ENCODE measurements at regions not wholly inside any gene's neighbourhood (a gene's known extent, or its start where the extent isn't known, plus 50 kb on each side); places are given as distances from the start of the nearest gene placed in this dataset.

- H3K9me3 Mint-ChIP-seq = peaks cover 0 to 6% (median 0%) of the 10 kb centered on the region in 11 donors
- no peak overlapping the region for H3K27ac ChIP-seq (ENCODE audit: low read depth, low read length)
Observed at GRCh38 chr2:215742021-215742420, 271.3 kb downstream of the MREG start.

DNA sequence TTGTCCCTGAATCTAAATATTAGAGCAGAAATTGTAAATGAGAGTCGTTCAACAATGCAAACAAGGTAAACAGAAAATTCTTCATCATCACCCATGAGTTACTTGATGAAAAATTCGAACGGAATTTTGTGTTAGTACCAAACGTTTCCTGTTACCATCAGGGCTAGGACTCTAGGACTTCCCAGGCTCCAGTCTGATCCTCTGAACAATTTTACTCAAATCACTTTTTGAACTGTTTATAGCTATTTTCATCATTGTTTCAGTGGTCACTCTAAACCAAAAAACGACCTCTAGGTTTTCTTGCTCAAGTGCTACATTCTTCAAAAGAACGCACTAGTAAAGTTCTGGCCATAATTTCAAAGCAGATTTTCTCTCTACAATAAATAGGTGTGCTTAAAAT, 273.3 kb downstream of the MREG start:
- POLR2A ChIA-PET = no interaction called here
- intact Hi-C loops (cut with micrococcal nuclease) = no loop called here
- H3K27me3 Mint-ChIP-seq = peaks cover 2 to 17% (median 6%) of the 10 kb centered on the region in 5 donors
- no peak for DNase-seq
- no peak overlapping the region for H3K4me3 ChIP-seq (ENCODE audit: low read length)
- no peaks in the 10 kb centered on the region for H3K4me1 ChIP-seq (ENCODE audit: control insufficient read depth in 2 of 2, insufficient read depth in 2 of 2, low read length in 2 of 2)
- H3K9me3 Mint-ChIP-seq = peaks cover 0 to 6% (median 0%) of the 10 kb centered on the region in 11 donors
- peaks cover 0 to 3% (median 0%) of the 10 kb centered on the region in 7 donors for H3K4me1 Mint-ChIP-seq
- H3K36me3 Mint-ChIP-seq = peaks cover 0 to 3% (median 0%) of the 10 kb centered on the region in 5 donors
- no peaks in the 10 kb centered on the region for H3K27me3 ChIP-seq (ENCODE audit: control insufficient read depth in 2 of 2, insufficient read depth in 2 of 2, low read length in 2 of 2)
- no peak overlapping the region for H3K4me3 Mint-ChIP-seq
- no peak for ATAC-seq
- no peak overlapping the region for H3K27ac Mint-ChIP-seq
- H3K9me3 ChIP-seq (ENCODE audit: control insufficient read depth in 2 of 3, low read length in 3 of 3) = no peaks in the 10 kb centered on the region
- H3K27ac ChIP-seq (ENCODE audit: low read depth, low read length) = no peak overlapping the region
- no peaks in the 10 kb centered on the region for H3K36me3 ChIP-seq (ENCODE audit: control insufficient read depth in 2 of 3, insufficient read depth in 3 of 3, low read length in 3 of 3)
- CTCF ChIA-PET = interaction anchor here (0.6 kb wide), 1 partner anchor 7 kb away, joined by 3 read pairs; no protein-coding TSS in a partner anchor

More at GRCh38 chr2:215742021-215742420, 271.3 kb downstream of the MREG start:
- no peaks in the 10 kb centered on the region for H3K4me1 ChIP-seq (ENCODE audit: control insufficient read depth in 2 of 2, insufficient read depth in 2 of 2, low read length in 2 of 2)
- ATAC-seq (no peak), DNase-seq (no peak)
- no peaks in the 10 kb centered on the region for H3K36me3 ChIP-seq (ENCODE audit: control insufficient read depth in 2 of 3, insufficient read depth in 3 of 3, low read length in 3 of 3)
- intact Hi-C loops (cut with micrococcal nuclease) = no loop called here
- no peaks in the 10 kb centered on the region for H3K27me3 ChIP-seq (ENCODE audit: control insufficient read depth in 2 of 2, insufficient read depth in 2 of 2, low read length in 2 of 2)
- H3K4me3 ChIP-seq (ENCODE audit: low read length) = no peak overlapping the region
- ChIA-PET POLR2A (interaction anchor here (1.1 kb wide), 1 partner anchor 9 kb away, joined by 4 read pairs; no protein-coding TSS in a partner anchor), CTCF (no interaction called here)
- Mint-ChIP-seq H3K36me3 (peaks cover 0 to 3% (median 0%) of the 10 kb centered on the region in 5 donors), H3K4me3 (no peak overlapping the region), H3K4me1 (peaks cover 0 to 7% (median 0%) of the 10 kb centered on the region in 7 donors), H3K27ac (no peak overlapping the region), H3K27me3 (peaks cover 2 to 17% (median 6%) of the 10 kb centered on the region in 5 donors)
- no peaks in the 10 kb centered on the region for H3K9me3 ChIP-seq (ENCODE audit: control insufficient read depth in 2 of 3, low read length in 3 of 3)

DNA sequence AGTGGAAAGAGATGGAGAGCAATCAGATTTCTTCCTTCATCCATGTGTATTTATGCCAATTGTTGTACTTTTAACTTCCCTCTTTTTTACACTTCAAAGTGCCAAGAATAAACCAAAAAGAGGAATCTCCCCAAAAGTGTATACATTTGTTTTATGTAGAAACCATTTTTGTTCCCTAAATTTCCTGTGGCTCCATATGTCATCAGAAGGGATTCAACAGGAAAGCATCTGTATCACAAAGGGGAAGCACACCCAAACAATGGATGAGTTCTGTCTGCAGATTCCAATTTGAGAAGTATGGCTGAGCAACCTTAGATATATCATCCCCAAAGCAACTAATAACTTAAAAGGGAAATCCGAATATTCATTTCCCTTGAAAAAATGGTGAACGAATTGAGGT, 275.0 kb downstream of the MREG start:
- Mint-ChIP-seq H3K27ac (no peak overlapping the region), H3K27me3 (peaks cover 2 to 17% (median 6%) of the 10 kb centered on the region in 5 donors), H3K36me3 (peaks cover 0 to 3% (median 0%) of the 10 kb centered on the region in 5 donors), H3K4me3 (no peak overlapping the region), H3K4me1 (peaks cover 0 to 2% (median 0%) of the 10 kb centered on the region in 7 donors), H3K9me3 (peaks cover 0 to 8% (median 0%) of the 10 kb centered on the region in 11 donors)
- Histone ChIP-seq H3K9me3 (ENCODE audit: control insufficient read depth in 2 of 3, low read length in 3 of 3) (no peaks in the 10 kb centered on the region), H3K27me3 (ENCODE audit: control insufficient read depth in 2 of 2, insufficient read depth in 2 of 2, low read length in 2 of 2) (no peaks in the 10 kb centered on the region), H3K4me3 (ENCODE audit: low read length) (no peak overlapping the region), H3K36me3 (ENCODE audit: control insufficient read depth in 2 of 3, insufficient read depth in 3 of 3, low read length in 3 of 3) (no peaks in the 10 kb centered on the region), H3K27ac (ENCODE audit: low read depth, low read length) (no peak overlapping the region), H3K4me1 (ENCODE audit: control insufficient read depth in 2 of 2, insufficient read depth in 2 of 2, low read length in 2 of 2) (no peaks in the 10 kb centered on the region)
- intact Hi-C loops (cut with micrococcal nuclease) = no loop called here
- CTCF ChIA-PET = no interaction called here
- ATAC-seq (no peak), DNase-seq (no peak)
- POLR2A ChIA-PET = no interaction called here

- Histone ChIP-seq H3K9me3 (ENCODE audit: control insufficient read depth in 2 of 3, low read length in 3 of 3) (no peaks in the 10 kb centered on the region), H3K36me3 (ENCODE audit: control insufficient read depth in 2 of 3, insufficient read depth in 3 of 3, low read length in 3 of 3) (no peaks in the 10 kb centered on the region), H3K27ac (ENCODE audit: low read depth, low read length) (no peak overlapping the region), H3K4me3 (ENCODE audit: low read length) (no peak overlapping the region), H3K4me1 (ENCODE audit: control insufficient read depth in 2 of 2, insufficient read depth in 2 of 2, low read length in 2 of 2) (no peaks in the 10 kb centered on the region), H3K27me3 (ENCODE audit: control insufficient read depth in 2 of 2, insufficient read depth in 2 of 2, low read length in 2 of 2) (no peaks in the 10 kb centered on the region)
- Mint-ChIP-seq H3K27me3 (peaks cover 2 to 17% (median 6%) of the 10 kb centered on the region in 5 donors), H3K27ac (no peak overlapping the region), H3K4me3 (no peak overlapping the region), H3K36me3 (peaks cover 0 to 5% (median 0%) of the 10 kb centered on the region in 5 donors), H3K9me3 (peaks cover 0 to 8% (median 0%) of the 10 kb centered on the region in 11 donors), H3K4me1 (no peaks in the 10 kb centered on the region)
- no peak for DNase-seq
- CTCF ChIA-PET = no interaction called here
- intact Hi-C loops (cut with micrococcal nuclease) = no loop called here
- POLR2A ChIA-PET = no interaction called here
- ATAC-seq = no peak
Observed at GRCh38 chr2:215737477-215737876, 275.9 kb downstream of the MREG start.

GRCh38 chr2:215736653-215737290, 276.6 kb downstream of the MREG start:
- H3K4me3 Mint-ChIP-seq = no peak overlapping the region
- ATAC-seq = no peak
- POLR2A ChIA-PET = no interaction called here

DNA sequence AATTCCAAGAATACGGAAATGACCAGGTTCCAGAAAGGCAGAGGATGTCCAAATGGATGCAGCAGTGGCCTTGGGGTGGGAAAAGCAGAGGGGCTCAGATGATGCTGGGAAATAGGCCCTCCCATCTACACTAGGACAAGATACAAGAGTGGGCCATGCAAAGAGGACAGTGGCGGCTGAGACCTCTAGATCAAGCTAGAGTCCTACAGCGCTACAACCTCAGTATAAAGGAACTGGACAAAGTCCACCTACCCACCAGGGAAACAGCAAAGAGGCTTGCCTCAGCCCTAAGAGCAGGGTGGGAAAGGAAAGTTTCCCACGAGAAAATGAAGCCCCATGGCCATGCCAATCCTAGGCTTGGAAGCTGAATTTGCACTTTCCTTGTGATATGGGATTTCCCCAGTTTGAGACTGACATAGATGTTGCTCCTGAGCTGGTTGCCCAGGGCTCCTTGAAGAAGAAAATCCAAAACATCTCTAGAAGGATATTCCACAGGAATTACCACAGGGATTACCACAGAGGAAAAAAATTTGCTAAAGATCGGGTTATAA, 282.2 kb downstream of the MREG start:
- Histone ChIP-seq H3K27me3 (ENCODE audit: control insufficient read depth in 2 of 2, insufficient read depth in 2 of 2, low read length in 2 of 2) (no peaks in the 10 kb centered on the region), H3K36me3 (ENCODE audit: control insufficient read depth in 2 of 3, insufficient read depth in 3 of 3, low read length in 3 of 3) (no peaks in the 10 kb centered on the region), H3K4me1 (ENCODE audit: control insufficient read depth in 2 of 2, insufficient read depth in 2 of 2, low read length in 2 of 2) (no peaks in the 10 kb centered on the region), H3K9me3 (ENCODE audit: control insufficient read depth in 2 of 3, low read length in 3 of 3) (no peaks in the 10 kb centered on the region), H3K27ac (ENCODE audit: low read depth, low read length) (no peak overlapping the region), H3K4me3 (ENCODE audit: low read length) (no peak overlapping the region)
- Mint-ChIP-seq H3K27ac (no peak overlapping the region), H3K4me1 (peaks cover 0 to 11% (median 5%) of the 10 kb centered on the region in 7 donors), H3K9me3 (peaks cover 0 to 8% (median 0%) of the 10 kb centered on the region in 11 donors), H3K27me3 (peaks cover 0 to 5% (median 0%) of the 10 kb centered on the region in 5 donors), H3K36me3 (peaks cover 0 to 5% (median 0%) of the 10 kb centered on the region in 5 donors), H3K4me3 (no peak overlapping the region)
- ChIA-PET CTCF (no interaction called here), POLR2A (interaction anchor here (0.6 kb wide), 1 partner anchor 18 kb away, joined by 4 read pairs; no protein-coding TSS in a partner anchor)
- intact Hi-C loops (cut with micrococcal nuclease) = no loop called here
- no peak for DNase-seq
- no peak for ATAC-seq

More at GRCh38 chr2:215736653-215737290, 276.6 kb downstream of the MREG start:
- Mint-ChIP-seq H3K27ac (no peak overlapping the region), H3K4me1 (no peaks in the 10 kb centered on the region), H3K36me3 (peaks cover 0 to 5% (median 0%) of the 10 kb centered on the region in 5 donors), H3K9me3 (peaks cover 0 to 8% (median 0%) of the 10 kb centered on the region in 11 donors), H3K27me3 (peaks cover 2 to 17% (median 6%) of the 10 kb centered on the region in 5 donors)
- CTCF ChIA-PET = no interaction called here
- DNase-seq = no peak
- no peaks in the 10 kb centered on the region for H3K4me1 ChIP-seq (ENCODE audit: control insufficient read depth in 2 of 2, insufficient read depth in 2 of 2, low read length in 2 of 2)
- no peak overlapping the region for H3K27ac ChIP-seq (ENCODE audit: low read depth, low read length)
- H3K4me3 ChIP-seq (ENCODE audit: low read length) = no peak overlapping the region
- no peaks in the 10 kb centered on the region for H3K36me3 ChIP-seq (ENCODE audit: control insufficient read depth in 2 of 3, insufficient read depth in 3 of 3, low read length in 3 of 3)
- no peaks in the 10 kb centered on the region for H3K9me3 ChIP-seq (ENCODE audit: control insufficient read depth in 2 of 3, low read length in 3 of 3)
- intact Hi-C loops (cut with micrococcal nuclease) = no loop called here
- H3K27me3 ChIP-seq (ENCODE audit: control insufficient read depth in 2 of 2, insufficient read depth in 2 of 2, low read length in 2 of 2) = no peaks in the 10 kb centered on the region

All from naive thymus-derived CD4-positive, alpha-beta T cell (primary cell).